Thyroid gland (tissue), 4 donors: ENCODE measurements at regions not wholly inside any gene's neighbourhood (a gene's known extent, or its start where the extent isn't known, plus 50 kb on each side); places are given as distances from the start of the nearest gene placed in this dataset.

Experiments used
- POLR2A ChIP-seq, 2 donors: fragments of 450-650 bp; IDR thresholded peaks; one replicate each; pipeline ENCODE4 v1.6.1; 2017; ENCODE audit warnings: antibody characterized with exemption in 2 of 2, mild to moderate bottlenecking in 2 of 2, moderate library complexity in 1 of 2
- TF ChIP-seq, protein P1 (sequence below), 6 experiments: fragments of 200-600 bp in 3 of 6; fragments of 450-650 bp in 3 of 6; sonication (generic) in 3 of 6; IDR thresholded peaks; one replicate each; pipeline ENCODE4 v1.5.1; 2016 to 2019; ENCODE audit warnings: antibody characterized with exemption in 6 of 6, mild to moderate bottlenecking in 2 of 6, inconsistent platforms in 1 of 6, moderate library complexity in 1 of 6

DNA sequence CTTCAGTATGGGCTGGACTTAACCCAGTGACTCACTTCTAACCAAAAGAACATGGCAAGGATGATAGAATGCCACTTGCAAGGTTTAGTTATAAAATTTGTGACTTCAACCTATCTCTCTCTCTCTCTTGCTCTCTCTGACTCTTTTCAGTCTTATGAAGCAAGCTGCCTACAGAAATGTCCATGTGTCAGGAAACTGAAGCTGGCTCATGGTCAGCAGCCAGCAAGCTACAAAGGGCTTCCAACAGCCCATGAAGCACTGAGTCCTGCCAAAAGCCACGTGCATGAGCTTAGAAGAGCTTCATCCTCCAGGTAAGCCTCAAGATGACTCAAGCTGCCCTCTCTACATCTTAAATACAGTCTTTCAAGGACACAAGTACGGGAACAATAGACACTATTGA is 100.3 kb downstream of the HS3ST1 start:
- TF ChIP-seq, protein P1, sequence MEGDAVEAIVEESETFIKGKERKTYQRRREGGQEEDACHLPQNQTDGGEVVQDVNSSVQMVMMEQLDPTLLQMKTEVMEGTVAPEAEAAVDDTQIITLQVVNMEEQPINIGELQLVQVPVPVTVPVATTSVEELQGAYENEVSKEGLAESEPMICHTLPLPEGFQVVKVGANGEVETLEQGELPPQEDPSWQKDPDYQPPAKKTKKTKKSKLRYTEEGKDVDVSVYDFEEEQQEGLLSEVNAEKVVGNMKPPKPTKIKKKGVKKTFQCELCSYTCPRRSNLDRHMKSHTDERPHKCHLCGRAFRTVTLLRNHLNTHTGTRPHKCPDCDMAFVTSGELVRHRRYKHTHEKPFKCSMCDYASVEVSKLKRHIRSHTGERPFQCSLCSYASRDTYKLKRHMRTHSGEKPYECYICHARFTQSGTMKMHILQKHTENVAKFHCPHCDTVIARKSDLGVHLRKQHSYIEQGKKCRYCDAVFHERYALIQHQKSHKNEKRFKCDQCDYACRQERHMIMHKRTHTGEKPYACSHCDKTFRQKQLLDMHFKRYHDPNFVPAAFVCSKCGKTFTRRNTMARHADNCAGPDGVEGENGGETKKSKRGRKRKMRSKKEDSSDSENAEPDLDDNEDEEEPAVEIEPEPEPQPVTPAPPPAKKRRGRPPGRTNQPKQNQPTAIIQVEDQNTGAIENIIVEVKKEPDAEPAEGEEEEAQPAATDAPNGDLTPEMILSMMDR (IDR thresholded peaks at IDR 0.05): no peak
- TF ChIP-seq POLR2A (IDR thresholded peaks at IDR 0.05): no peak
